ENCODE measurements at regions not wholly inside any gene's neighbourhood (a gene's known extent, or its start where the extent isn't known, plus 50 kb on each side); places are given as distances from the start of the nearest gene placed in this dataset.

- ATAC-seq (peak; percentile 3), DNase-seq (ENCODE audit: low spot score in 2 of 2) (no peak)
- Mint-ChIP-seq H3K9me3 (no peaks in the 10 kb centered on the region), H3K4me3 (no peak overlapping the region), H3K4me1 (no peaks in the 10 kb centered on the region), H3K36me3 (no peaks in the 10 kb centered on the region), H3K27ac (no peak overlapping the region)
Measured at GRCh38 chr15:77804210-77804609, 171.5 kb upstream of the LINGO1 start.

DNA sequence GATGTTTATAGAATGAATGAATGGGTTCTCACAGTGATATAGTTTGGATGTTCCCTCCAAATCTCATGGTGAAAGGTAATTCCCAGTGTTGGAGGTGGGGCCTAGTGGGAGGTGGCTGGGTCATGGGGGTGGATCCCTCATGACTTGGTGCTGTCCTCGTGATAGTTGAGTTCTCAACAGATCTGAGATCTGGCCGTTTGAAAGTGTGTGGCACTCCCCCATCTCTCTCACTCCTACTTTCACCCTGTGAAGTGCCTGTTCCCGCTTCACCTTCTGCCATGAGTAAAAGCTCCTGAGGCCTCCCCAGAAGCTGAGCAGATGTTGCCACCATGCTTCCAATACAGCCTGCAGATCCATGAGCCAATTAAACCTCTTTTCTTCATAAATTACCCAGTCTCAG, 170.8 kb upstream of the LINGO1 start:
- Mint-ChIP-seq H3K27ac (no peak overlapping the region), H3K36me3 (no peaks in the 10 kb centered on the region), H3K4me1 (no peaks in the 10 kb centered on the region), H3K9me3 (no peaks in the 10 kb centered on the region), H3K4me3 (no peak overlapping the region)
- ATAC-seq (no peak), DNase-seq (ENCODE audit: low spot score in 2 of 2) (no peak)

GRCh38 chr15:77800305-77800704, 167.6 kb upstream of the LINGO1 start:
- H3K4me1 Mint-ChIP-seq = peaks cover 7% of the 10 kb centered on the region

GRCh38 chr15:77798847-77799246, 166.1 kb upstream of the LINGO1 start:
- ATAC-seq (no peak), DNase-seq (ENCODE audit: low spot score in 2 of 2) (no peak)
- Mint-ChIP-seq H3K4me3 (no peak overlapping the region), H3K9me3 (no peaks in the 10 kb centered on the region), H3K4me1 (peaks cover 7% of the 10 kb centered on the region), H3K27ac (no peak overlapping the region), H3K36me3 (no peaks in the 10 kb centered on the region)

More at GRCh38 chr15:77800305-77800704, 167.6 kb upstream of the LINGO1 start:
- H3K27ac Mint-ChIP-seq = no peak overlapping the region
- H3K4me3 Mint-ChIP-seq = no peak overlapping the region
- no peaks in the 10 kb centered on the region for H3K9me3 Mint-ChIP-seq
- H3K36me3 Mint-ChIP-seq = no peaks in the 10 kb centered on the region
- DNase-seq (ENCODE audit: low spot score in 2 of 2) (no peak), ATAC-seq (no peak)

DNA sequence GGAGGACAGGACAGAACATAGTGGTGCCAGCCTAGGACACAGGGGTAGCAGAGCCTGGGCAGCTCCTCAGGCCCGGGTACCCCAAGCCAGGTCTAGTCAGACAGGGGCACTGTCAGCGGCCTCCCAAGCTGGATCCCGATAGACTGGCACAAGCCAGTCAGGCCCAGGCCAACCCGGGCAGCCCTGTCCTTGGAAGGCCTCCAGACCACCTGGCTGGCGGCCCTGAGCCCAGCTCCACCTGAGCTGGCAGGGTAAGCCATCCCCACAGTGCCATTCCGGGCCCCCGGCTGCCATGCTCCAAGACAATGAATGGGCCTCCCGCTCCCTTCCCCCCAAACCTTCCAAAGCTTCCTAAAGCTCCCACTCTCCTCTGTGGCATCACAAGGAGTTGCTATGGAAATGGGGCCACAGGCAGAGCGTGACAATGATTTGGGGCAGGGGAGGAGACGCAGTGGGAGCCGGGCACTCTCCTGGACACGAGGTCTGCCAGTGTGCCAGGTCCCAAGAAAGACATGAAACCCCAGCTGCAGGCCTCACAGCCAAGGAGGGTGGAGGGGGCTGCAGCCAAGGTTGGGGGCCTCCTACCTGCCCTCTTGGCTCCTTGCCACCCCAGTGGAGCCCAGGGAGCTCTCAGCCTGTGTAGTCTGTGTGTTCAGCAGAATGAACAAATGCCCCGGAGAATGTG, 165.6 kb upstream of the LINGO1 start:
- peaks cover 7% of the 10 kb centered on the region for H3K4me1 Mint-ChIP-seq
- no peak for DNase-seq (ENCODE audit: low spot score in 2 of 2)
- H3K27ac Mint-ChIP-seq = no peak overlapping the region
- H3K36me3 Mint-ChIP-seq = no peaks in the 10 kb centered on the region
- H3K9me3 Mint-ChIP-seq = no peaks in the 10 kb centered on the region
- no peak for ATAC-seq
- no peak overlapping the region for H3K4me3 Mint-ChIP-seq

DNA sequence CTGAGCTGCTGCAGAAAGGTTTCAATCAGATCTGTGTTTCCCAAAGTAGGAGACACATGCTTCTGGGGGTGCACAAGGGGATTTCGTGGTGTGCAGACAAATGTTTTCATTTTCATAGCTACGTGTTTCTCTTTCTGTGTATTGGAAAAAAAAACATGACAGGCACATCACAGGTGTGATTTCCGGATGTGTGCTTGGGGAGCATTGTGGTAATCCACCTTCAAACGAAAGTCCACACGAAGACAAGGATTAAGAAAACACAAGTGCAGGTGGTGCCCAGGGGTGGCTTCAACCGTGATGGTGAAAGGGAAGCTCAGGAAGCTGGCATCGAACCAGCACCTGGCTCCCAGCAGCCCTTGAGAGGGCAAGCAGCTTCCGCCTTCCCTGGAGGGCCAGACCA, 164.6 kb upstream of the LINGO1 start:
- Mint-ChIP-seq H3K27ac (no peak overlapping the region), H3K36me3 (no peaks in the 10 kb centered on the region), H3K4me1 (peaks cover 7% of the 10 kb centered on the region), H3K9me3 (no peaks in the 10 kb centered on the region), H3K4me3 (no peak overlapping the region)
- no peak for ATAC-seq
- no peak for DNase-seq (ENCODE audit: low spot score in 2 of 2)

- Mint-ChIP-seq H3K36me3 (no peaks in the 10 kb centered on the region), H3K4me3 (no peak overlapping the region), H3K9me3 (no peaks in the 10 kb centered on the region), H3K4me1 (peaks cover 7% of the 10 kb centered on the region), H3K27ac (no peak overlapping the region)
- ATAC-seq (no peak), DNase-seq (ENCODE audit: low spot score in 2 of 2) (no peak)
Measured at GRCh38 chr15:77796046-77796729, 163.5 kb upstream of the LINGO1 start.

DNA sequence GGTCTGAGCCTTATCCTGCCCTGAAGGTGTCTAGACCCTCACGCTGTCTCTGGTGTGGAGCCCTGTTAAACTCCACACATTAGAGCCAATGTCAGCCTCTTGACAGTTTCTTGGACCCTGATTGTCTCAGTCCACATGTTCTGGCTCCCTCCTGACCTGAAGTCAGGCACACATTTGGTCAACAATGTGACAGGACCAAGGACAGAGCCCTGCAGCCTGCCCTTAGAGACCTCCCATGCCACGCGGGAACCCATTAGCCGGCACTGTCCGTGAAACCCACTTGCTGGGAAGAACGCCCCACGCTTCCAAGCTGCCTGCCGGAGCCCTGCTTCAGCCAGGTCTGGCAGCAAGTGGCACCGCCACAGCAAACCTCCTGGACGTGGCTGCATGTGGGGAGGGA, 162.7 kb upstream of the LINGO1 start:
- H3K4me3 Mint-ChIP-seq = no peak overlapping the region
- ATAC-seq (no peak), DNase-seq (ENCODE audit: low spot score in 2 of 2) (no peak)
- peaks cover 7% of the 10 kb centered on the region for H3K4me1 Mint-ChIP-seq
- H3K36me3 Mint-ChIP-seq = no peaks in the 10 kb centered on the region
- no peaks in the 10 kb centered on the region for H3K9me3 Mint-ChIP-seq
- H3K27ac Mint-ChIP-seq = no peak overlapping the region

GRCh38 chr15:77791941-77792340, 159.2 kb upstream of the LINGO1 start:
- peaks cover 4% of the 10 kb centered on the region for H3K4me1 Mint-ChIP-seq
- H3K9me3 Mint-ChIP-seq = no peaks in the 10 kb centered on the region
- H3K4me3 Mint-ChIP-seq = no peak overlapping the region
- DNase-seq (ENCODE audit: low spot score in 2 of 2) (no peak), ATAC-seq (no peak)
- no peaks in the 10 kb centered on the region for H3K36me3 Mint-ChIP-seq
- no peak overlapping the region for H3K27ac Mint-ChIP-seq

DNA sequence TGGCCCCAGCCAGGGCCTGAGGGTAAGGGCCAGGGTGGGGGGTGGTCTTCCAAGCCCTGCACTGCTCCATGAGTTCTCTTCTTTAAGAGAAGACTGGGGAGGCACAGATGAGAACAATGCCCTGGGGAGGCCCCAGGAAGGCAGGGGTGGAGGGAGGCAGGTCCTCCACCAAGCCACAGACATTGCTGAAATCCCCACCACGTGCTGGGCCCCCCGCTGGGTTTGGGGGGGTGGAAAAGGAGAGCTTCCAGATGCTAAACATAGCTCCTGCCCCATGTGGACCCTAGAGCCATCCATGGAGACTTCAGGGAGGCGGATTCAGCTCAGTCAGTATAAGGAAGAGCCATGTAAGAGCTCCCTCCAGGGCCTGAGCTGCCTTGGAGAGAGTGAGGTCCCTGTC, 157.8 kb upstream of the LINGO1 start:
- ATAC-seq (no peak), DNase-seq (ENCODE audit: low spot score in 2 of 2) (no peak)
- Mint-ChIP-seq H3K4me1 (no peaks in the 10 kb centered on the region), H3K9me3 (no peaks in the 10 kb centered on the region), H3K36me3 (no peaks in the 10 kb centered on the region), H3K4me3 (no peak overlapping the region), H3K27ac (no peak overlapping the region)

GRCh38 chr15:77786956-77787355, 154.2 kb upstream of the LINGO1 start:
- no peaks in the 10 kb centered on the region for H3K36me3 Mint-ChIP-seq
- H3K9me3 Mint-ChIP-seq = no peaks in the 10 kb centered on the region
- no peak overlapping the region for H3K27ac Mint-ChIP-seq
- no peak for DNase-seq (ENCODE audit: low spot score in 2 of 2)
- H3K4me1 Mint-ChIP-seq = no peaks in the 10 kb centered on the region
- no peak for ATAC-seq
- H3K4me3 Mint-ChIP-seq = no peak overlapping the region

DNA sequence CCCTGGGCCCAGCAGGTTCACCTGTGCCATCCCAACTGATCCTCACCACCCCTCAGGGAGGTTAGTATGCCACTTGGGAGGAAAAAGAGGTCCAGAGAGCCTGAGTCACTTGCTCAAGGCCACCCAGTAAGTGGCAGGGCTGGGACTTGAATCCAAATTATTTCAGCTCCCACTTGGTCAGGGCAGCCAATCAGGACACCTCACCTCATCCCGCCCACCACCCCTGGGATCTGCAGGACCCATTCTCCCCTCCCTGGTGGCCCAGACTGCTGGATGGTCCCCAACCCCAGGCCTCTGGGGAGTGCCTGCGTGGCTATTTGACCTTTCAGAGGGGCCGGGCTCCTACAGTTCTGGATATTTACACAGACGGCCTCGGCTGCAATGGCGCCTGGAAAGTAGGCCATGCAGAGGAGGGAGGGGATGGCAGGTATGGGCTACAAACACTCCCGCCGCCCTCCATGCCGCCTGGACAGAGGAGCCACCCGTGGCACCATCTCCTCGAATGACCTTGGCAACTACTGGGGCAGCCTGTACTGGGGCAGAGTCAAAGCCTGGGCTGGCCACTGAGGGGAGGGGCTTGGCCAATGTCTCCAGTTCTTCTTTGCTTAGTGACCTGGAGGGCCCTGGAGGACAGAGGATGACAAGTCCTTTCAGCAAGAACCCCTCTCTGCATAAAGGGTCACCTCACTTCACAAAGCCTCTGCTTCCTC, 153.6 kb upstream of the LINGO1 start:
- no peak for DNase-seq (ENCODE audit: low spot score in 2 of 2)
- H3K36me3 Mint-ChIP-seq = no peaks in the 10 kb centered on the region
- no peak overlapping the region for H3K27ac Mint-ChIP-seq
- no peak for ATAC-seq
- no peak overlapping the region for H3K4me3 Mint-ChIP-seq
- H3K9me3 Mint-ChIP-seq = no peaks in the 10 kb centered on the region
- H3K4me1 Mint-ChIP-seq = no peaks in the 10 kb centered on the region

DNA sequence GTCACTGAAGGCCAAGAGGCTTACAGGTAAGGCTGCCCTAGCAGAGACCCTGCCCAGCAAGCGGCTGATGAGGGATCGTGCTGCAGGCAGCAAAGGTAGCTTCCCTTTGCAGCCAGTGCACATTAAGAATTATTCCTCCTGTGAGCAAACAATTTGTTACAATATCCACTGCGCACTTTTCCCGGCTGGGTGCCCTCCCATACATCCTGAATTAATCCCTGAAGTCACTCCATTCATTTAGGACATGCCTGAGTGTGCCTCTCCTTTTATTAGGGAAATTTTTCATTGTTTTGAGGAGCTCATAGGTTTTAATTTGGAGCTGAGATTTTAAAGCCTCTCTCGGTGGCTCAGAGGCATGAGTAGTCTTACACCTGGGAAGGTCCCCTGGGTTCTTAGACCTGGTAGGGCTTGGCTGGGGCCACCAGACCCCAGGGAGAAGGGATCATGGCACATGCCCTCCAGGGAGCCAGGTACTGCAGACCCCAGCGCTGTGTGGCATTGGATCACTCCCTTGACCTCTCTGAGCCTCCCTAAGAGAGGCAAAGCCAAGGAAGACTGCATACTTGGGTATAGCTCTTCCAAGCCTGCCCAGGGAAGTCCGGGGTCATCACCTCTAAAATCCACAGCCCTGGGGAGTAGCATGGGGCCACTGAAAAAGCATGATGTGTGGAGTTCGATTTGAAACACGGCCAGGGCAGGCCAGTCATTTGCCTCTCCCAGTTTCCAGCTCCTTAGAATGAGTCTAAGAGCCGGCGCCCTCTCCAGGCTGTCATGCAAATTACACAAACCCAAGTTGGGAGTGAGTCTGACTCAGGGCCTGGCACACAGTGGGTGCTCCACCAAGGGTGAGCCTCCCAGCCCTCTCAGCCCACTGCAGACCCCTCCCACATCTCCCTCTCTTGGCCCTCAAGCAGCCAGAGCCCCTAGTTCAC, 151.9 kb upstream of the LINGO1 start:
- Mint-ChIP-seq H3K4me3 (no peak overlapping the region), H3K4me1 (no peaks in the 10 kb centered on the region), H3K27ac (no peak overlapping the region), H3K9me3 (peaks cover 4% of the 10 kb centered on the region), H3K36me3 (no peaks in the 10 kb centered on the region)
- ATAC-seq (no peak), DNase-seq (ENCODE audit: low spot score in 2 of 2) (peak in 1 of 2 donors; percentile 52)

DNA sequence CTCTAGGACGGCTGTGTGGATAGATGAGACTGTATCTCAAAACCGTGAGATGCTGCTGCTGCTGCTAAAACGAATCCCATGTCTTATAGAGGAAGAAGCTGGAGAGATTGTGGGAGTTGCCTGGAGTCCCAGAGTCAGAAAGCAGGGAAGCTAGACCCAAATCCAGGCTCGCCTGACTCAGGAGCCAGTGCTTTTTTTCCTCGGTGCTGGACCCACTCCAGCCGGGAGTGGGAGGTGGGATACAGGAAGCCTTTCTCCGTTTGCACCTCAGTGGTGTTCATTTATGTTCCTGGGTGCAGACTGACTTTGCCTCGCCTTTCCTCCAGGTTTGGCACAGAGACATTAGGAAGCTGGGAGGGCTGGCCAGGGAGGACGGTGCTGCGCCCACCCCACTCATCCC, 150.9 kb upstream of the LINGO1 start:
- H3K27ac Mint-ChIP-seq = no peak overlapping the region
- no peak for ATAC-seq
- DNase-seq (ENCODE audit: low spot score in 2 of 2) = no peak

GRCh38 chr15:77782691-77783090, 150.0 kb upstream of the LINGO1 start:
- no peaks in the 10 kb centered on the region for H3K4me1 Mint-ChIP-seq
- H3K27ac Mint-ChIP-seq = no peak overlapping the region
- H3K36me3 Mint-ChIP-seq = no peaks in the 10 kb centered on the region
- no peak for DNase-seq (ENCODE audit: low spot score in 2 of 2)
- H3K9me3 Mint-ChIP-seq = peaks cover 4% of the 10 kb centered on the region
- no peak for ATAC-seq
- no peak overlapping the region for H3K4me3 Mint-ChIP-seq

More for the DNA sequence above, 150.9 kb upstream of the LINGO1 start:
- Mint-ChIP-seq H3K9me3 (peaks cover 4% of the 10 kb centered on the region), H3K36me3 (no peaks in the 10 kb centered on the region), H3K4me3 (no peak overlapping the region), H3K4me1 (no peaks in the 10 kb centered on the region)
